Myocyte (in vitro differentiated cells): ENCODE measurements at regions not wholly inside any gene's neighbourhood (a gene's known extent, or its start where the extent isn't known, plus 50 kb on each side); places are given as distances from the start of the nearest gene placed in this dataset.

Source experiments
- DNase-seq: peaks from one replicate; pipeline ENCODE4 v3.0.0-alpha.2; 2012; ENCODE audit warnings: low read depth

- DNase-seq: no peak
These were observed 213.7 kb downstream of the PRL start for GRCh38 chr6:22083119-22083518.

- no peak for DNase-seq
These were observed 208.7 kb downstream of the PRL start for GRCh38 chr6:22087960-22088706.

GRCh38 chr6:22091424-22091948, 205.3 kb downstream of the PRL start:
- no peak for DNase-seq

GRCh38 chr6:22095836-22096235, 201.0 kb downstream of the PRL start:
- DNase-seq: no peak

- no peak for DNase-seq
These were observed 198.2 kb downstream of the PRL start for GRCh38 chr6:22098601-22099031.

- DNase-seq: peak; percentile 50
These were observed 197.6 kb downstream of the PRL start for GRCh38 chr6:22099231-22099630.

GRCh38 chr6:22099923-22100322, 196.9 kb downstream of the PRL start:
- DNase-seq: no peak

- no peak for DNase-seq
These were observed 195.7 kb downstream of the PRL start for GRCh38 chr6:22101163-22101562.

GRCh38 chr6:22102671-22103070, 194.2 kb downstream of the PRL start:
- no peak for DNase-seq

GRCh38 chr6:22106451-22106850, 190.4 kb downstream of the PRL start:
- no peak for DNase-seq

GRCh38 chr6:22106961-22107360, 189.9 kb downstream of the PRL start:
- DNase-seq: no peak

- peak; percentile 74 for DNase-seq
These were observed 188.6 kb downstream of the PRL start for GRCh38 chr6:22108199-22108598.

GRCh38 chr6:22110061-22110460, 186.8 kb downstream of the PRL start:
- DNase-seq: no peak

GRCh38 chr6:22112461-22112860, 184.4 kb downstream of the PRL start:
- no peak for DNase-seq

- DNase-seq: peak; percentile 79
These were observed 183.6 kb downstream of the PRL start for GRCh38 chr6:22113026-22113766.

- DNase-seq: no peak
These were observed 181.3 kb downstream of the PRL start for GRCh38 chr6:22115559-22115958.

- DNase-seq: no peak
These were observed 179.2 kb downstream of the PRL start for GRCh38 chr6:22117631-22118030.

GRCh38 chr6:22119500-22119899, 177.3 kb downstream of the PRL start:
- DNase-seq: no peak

GRCh38 chr6:22124756-22125155, 172.1 kb downstream of the PRL start:
- DNase-seq: no peak

GRCh38 chr6:22126910-22127309, 169.9 kb downstream of the PRL start:
- no peak for DNase-seq

GRCh38 chr6:22129751-22130150, 167.1 kb downstream of the PRL start:
- no peak for DNase-seq

- peak; percentile 81 for DNase-seq
These were observed 164.2 kb downstream of the PRL start for GRCh38 chr6:22132656-22133055.

GRCh38 chr6:22133357-22133756, 163.5 kb downstream of the PRL start:
- peak; percentile 95 for DNase-seq
